Hematopoietic multipotent progenitor cell treated with erythropoietin and hydrocortisone succinate and interleukin-3 and kit ligand, for 6 days (in vitro differentiated cells): ENCODE measurements at regions not wholly inside any gene's neighbourhood (a gene's known extent, or its start where the extent isn't known, plus 50 kb on each side); places are given as distances from the start of the nearest gene placed in this dataset.
"Not testable (repeated sequence)": the region's sequence is repeated elsewhere in the genome, so short reads cannot be mapped to it uniquely, and the experiment has no call there.

Experiments used
- DNase-seq: peaks from one replicate; pipeline ENCODE4 v3.0.0-alpha.2; 2015

DNA sequence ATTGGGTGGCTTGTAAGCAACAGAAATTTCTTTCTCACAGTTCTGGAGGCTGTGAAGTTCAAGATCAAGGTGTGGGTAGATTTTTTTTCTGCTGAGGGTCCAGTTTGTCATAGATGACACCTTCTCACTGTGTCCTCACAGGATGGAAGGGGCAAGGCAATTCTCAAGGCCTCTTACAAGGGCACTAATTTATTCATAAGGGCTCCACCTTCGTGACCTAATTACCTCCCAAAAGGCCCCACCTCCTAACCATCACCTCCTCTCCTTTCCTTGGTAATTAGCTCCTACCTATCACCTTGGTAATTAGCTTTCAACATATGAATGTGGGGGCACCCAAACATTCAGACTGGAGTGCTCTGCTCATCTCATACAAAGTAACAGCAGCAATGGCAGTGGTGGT lies 92.3 kb upstream of the CD44 start:
- DNase-seq = no peak

DNA sequence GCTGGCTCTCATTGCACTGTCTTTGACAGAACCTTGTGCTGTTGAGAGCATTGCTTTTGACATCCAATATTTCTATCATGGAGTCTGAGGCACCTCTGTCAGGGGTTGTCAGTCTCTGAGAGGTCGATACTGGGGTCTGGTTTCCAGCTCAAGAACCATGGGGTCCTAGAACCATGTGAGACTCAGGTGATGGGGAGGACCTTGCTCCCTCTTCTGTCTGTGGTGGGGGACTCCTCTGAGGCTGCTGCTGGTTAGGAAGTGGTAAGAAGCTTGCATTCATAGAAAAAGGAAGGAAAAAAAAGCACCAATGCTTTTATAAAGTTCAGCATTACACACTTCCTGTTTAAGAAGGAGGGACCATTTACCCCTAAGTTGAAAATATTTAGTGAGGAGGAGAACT lies 91.8 kb upstream of the CD44 start:
- DNase-seq = peak; percentile 56

DNA sequence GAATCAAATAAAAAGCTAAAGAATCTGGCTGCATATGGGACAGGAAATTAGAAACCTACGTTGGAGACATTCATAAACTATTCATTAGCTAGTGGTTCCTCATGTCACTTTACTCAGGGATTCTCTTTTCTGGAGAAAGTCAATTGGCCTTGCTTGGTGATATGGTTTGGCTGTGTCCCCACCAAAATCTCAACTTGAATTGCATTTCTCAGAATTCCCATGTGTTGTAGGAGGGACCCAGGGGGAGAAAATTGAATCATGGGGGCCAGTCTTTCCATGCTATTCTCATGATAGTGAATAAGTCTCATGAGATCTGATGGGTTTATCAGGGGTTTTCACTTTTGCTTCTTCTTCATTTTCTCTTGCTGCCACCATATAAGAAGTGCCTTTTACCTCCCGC lies 91.2 kb upstream of the CD44 start:
- DNase-seq = no peak

DNA sequence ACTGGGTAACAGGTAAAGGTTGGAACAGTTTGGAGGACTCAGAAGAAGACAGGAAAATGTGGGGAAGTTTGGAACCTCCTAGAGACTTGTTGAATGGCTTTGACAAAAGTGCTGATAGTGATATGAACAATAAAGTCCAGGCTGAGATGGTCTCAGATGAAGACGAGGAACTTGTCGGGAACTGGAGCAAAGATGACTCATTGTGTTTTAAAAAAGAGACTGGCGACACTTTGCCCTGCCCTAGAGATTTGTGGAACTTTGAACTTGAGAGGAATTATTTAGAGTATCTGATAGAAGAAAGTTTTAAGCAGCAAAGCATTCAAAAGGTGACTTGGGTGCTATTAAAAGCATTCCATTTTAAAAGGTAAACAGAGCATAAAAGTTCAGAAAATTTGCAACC lies 90.6 kb upstream of the CD44 start:
- DNase-seq = not testable (repeated sequence)

DNA sequence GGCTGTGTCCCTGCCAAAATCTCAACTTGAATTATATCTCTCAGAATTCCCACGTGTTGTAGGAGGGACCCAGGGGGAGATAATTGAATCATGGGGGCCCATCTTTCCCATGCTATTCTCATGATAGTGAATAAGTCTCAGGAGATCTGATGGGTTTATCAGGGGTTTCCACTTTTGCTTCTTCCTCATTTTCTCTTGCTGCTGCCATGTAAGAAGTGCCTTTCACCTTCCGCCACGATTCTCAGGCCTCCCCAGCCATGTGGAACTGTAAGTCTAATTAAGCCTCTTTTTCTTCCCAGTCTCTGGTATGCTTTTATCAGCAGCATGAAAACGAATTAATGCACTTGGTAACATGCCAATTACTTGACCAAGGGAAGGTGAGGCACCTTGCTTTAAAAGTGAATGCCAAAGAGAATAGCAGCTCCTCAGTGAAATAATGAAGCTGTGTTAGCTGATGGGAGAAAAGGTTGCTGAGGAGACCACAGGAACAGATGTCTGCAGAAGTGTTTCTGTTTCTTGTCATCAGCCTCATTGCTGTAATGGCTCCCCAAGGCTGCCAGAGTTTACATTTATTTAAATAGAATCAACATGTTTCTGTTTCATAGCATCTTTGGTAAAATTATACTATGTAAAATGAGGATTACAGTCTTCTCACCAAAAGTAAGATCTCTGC lies 89.0 kb upstream of the CD44 start:
- no peak for DNase-seq

DNA sequence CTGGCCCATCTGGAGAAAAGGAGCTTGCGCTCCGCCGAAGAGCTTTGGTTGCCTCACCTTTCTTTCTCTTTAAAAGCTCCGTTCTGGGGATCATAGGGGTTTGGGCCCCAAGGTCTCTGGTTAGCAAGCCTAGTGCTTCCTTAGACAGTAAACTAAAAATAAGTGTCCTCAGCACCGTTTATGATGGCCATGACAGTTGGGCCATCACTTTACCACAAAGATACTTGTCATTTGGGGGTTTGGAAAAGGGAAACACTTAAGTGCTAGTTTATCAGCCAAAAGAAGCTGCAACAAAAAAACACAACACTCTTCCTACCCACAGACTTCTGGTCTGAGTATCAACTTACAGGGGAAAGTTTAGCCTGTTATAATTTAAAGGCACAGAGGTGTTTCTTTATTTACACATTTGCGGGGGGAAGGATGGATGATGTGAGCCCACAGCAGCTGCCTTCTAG lies 88.4 kb upstream of the CD44 start:
- DNase-seq = peak; percentile 75

DNA sequence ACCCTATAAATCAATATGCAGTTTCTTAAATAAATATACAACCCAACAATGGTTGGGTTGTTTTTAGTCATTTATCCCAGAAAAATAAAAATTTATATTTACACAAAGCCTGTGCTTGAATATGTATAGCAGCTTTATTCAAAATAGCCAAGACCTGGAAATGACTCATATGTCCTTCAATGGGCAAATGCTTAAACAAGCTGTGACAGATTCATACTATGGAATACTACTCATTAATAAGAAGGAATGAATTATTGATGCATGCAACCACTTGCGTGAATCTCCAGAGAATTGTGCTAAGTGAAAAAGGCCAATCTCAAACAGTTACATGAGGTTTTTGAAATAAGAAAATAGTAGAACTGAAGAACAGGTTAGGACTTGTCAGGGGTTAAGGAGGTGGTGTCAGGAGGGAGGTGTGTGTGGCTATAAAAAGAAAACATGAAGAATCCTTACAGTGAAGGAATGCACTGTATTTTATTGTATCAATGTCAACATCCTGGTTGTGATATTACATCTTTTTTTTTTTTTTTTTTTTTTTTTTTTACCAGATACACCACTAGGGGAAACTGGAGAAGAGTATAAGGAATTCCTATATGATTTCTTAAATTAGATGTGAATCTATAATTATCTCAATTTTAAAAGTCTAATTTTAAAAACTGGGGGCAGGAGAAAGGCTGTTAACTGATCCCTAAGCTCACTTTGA lies 82.4 kb upstream of the CD44 start:
- DNase-seq = no peak

DNA sequence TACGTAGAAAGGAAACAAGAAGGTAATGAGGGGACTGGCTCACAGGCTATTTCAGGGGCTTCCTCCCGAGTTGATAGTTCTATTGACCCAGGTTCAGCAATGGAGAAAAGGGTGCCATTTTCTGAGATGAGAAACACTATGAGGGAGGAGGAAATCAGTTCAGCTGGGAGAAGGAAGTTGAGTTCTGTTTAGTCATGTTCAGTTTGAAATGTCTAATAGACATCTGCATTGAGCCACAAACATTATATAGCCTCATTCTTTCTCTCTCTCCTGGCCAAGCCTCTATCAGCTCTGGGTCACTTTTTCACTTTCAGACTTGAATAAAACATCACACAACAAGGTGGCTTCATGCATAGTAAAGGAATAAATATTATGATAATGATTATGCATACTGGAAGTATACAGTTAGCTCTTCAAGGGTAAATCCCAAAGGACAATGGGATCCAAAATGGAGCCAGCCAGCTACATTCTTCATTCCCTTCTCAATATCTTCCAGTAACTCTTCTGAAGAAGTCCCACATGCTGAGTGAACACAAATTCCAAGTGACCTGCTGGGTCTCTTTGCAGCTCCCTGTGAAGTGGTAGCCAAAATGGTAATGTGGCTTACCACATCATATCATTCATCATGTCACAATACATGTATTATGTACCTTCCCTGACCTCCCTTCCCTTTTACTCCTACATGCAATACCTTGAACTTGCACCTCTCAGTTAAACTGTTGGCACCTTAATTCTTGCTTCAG lies 80.9 kb upstream of the CD44 start:
- DNase-seq = peak; percentile 36

DNA sequence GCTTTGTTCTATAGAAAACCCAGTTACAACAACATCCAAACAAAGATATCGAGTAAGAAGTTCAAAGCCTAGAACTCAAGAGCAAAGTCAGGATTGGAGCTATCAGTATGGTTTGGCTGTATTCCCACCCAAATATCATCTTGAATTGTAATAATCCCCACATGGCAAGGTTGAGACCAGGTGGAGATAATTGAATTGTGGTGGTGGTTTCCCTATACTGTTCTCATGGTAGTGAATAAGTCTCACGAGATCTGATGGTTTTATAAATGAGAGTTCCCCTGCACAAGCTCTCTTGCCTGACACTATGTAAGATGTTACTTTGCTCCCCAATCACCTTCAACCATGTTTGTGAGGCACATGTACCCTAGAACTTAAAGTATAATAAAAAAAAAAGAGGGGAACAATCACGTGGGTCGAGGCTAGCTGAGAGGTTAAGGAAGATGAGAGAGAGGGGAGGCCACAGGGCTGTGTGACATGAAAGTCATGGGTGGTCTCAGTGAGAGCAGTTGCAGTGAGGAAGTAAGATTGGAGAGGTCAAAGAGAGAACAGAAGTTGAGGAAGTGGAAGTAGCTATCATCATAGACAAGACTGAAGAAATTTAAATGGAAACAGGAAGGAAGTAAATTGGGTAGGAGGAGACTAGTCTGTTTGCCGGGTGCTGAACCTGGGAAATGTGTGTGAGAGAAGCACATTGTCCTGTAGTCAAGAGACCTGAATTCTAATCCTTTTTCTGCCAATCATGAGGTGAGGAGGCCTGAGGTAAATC lies 80.1 kb upstream of the CD44 start:
- DNase-seq = no peak

DNA sequence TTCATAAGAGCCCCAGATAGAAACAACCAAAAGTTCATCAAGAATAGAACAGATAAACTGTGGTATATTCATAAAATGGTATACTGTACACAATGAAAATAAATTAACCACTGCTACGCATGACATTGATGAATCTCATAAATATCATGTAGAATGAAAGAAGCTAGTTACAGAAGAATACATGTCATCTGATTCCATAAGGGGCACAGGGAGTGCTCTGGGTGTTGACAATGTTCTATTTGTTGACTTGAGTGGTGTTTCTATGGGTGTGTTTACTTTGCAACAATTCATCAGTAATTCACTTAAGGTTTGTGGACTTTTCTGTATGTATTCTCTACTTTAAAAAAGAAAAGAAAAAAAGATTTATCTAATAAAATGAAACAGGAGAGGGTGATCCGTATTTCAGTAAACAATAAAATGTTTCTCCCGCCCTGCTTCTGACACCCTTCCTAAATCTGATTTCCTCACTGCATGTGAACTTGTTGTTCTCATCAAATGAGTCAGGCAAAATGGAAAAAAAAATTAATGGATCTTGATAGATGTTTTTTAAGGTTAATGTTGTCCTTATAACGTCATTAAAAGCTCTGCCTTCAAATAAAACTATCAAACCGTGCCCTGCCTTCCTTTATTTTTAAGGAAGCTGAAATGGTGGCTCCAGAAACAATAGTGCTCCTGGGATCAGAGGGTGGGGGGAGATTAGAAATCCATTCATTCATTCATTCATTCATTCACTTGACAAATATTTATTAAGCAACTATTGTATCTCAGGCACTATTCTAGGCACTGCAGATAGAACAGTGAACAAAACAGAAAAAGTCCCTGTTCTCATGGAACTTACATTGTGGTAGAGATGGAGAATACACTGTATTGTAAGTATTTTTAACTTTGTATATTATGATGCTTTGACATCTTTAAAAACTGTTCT lies 77.2 kb upstream of the CD44 start:
- DNase-seq = no peak

DNA sequence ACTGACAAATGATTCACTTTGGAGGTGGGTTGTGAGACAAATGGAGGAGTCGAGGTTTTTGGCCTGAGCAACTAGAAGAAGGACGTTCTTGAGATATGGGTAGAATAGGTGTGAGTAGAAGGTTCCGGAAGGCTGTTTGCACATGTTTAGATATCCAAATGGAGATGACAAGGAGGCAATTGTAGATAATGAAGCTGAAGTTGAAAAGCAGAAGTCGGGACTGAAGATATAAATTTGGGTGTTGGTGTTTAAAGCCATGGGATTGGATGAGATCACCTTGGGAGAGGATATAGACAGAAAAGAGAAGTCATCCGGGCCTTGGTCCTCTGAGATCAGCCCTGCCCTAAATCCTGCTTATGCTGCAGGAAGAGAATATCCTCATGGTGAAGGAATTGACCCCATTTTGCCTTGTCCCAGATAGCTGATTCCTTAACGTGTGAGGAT lies 75.5 kb upstream of the CD44 start:
- peak; percentile 21 for DNase-seq

DNA sequence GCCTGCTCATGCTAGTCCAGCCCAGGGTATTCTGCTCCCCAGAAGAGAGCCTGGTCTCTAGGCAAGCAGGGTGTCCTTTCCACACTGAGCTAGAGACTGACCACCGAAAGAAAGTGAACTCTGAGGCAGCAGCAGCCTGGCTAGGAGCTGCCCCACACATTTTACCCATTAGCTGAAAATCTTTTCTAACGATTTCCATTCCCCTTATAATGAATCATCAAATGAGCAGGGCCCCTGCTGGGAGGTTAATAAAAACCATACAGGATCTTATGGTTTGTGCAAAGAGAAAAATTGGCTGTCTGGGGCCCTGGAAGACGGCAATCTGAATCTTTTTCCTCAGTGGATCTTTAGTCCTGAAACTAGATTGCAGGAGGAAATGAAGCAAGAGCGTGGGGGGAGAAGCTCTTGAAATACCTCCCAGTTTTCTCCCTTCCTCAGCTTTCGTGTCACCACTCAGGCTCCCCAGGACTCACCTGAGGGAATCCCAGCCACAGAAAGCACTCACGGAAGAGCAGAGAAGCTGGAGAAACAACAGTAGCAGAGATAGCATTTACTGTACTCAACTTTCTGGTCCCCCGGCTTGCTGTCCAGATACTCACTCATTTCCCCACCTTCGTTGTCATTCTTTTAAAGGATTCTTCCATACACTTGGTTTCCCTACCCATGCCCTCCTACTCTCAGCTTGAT lies 74.7 kb upstream of the CD44 start:
- DNase-seq = no peak

DNA sequence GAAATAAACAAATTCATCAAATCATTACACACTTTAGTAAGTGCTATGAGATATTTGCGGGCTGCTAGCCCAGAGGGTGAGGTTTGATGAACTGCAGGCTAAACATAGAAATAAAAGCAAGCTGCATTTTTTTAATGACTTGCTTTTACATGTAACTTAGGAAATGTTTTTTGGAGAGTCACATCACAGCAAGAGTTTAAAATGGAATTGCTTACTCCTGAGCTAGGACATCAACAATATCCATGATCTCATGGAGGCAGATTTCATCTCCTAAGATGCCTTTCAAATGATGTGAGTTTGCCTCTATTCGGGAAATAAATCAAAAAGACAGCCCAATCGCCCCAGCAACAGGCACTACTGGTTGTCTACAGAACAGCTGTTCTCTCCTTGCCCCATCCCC lies 73.4 kb upstream of the CD44 start:
- DNase-seq = no peak

DNA sequence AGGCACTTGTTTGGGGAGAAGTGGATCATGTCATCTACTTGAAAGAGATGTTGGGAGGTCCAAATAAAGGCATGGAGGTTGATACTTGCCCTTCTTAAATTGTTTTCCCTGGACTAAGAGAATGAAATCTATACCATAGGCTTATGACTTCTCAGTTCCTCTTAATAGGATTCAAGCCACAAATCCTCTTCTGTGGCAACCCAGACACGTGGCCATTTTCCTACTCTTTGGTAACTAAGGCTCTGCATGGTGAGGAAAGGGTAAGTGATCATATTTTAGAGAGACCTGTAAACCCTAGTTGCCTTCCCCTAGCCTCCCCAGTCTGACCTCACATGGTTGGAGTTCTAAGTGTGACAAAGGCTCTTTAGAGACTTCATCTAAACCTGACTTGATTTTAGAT lies 72.9 kb upstream of the CD44 start:
- DNase-seq = no peak

DNA sequence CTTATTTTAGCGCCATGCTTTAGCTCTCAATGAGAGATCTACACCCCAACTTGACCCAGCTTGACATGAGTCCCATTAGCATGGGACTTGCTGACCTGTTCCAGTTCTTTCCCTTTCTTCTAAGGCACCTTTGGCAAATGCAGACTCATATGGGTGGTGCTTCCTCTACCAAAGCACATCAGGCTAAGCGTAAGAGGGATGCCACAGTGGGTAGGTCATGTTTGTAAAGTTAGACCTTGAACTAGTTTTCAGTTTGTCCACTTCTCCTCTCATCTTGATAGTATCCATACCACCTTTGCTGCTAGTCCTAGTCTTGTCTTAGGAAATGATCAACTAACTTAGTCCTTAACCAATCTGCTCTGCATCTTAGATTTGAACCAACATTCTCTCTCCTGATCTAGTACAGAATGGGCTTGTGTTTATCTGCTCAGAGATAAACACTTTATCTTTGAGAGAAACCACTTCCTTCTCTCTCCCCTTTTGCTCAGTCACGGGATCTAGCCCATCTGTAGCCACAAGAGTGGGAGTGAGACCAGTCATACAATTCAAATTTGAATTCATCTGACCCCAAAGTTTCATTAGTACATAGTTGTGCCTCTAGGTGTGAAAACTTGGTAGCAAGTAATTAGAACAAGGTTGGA lies 72.1 kb upstream of the CD44 start:
- peak; percentile 70 for DNase-seq

DNA sequence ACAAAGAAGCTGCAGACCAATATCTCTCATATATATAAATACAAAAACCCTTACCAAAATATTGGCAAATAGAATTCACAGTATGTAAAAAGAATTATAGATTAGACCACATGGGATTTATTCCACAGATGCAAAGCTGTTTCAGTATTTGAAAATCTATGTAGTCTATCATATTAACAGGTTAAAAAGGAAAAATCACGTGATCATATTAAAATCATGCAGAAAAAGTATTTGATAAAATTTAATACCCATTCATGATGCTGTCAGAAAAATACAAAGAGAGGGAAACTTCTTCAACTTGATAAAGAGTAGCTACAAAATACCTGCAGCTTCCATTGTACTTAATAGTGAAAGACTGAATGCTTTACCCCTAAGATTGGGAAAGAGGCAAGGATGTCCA lies 67.2 kb upstream of the CD44 start:
- DNase-seq = no peak

DNA sequence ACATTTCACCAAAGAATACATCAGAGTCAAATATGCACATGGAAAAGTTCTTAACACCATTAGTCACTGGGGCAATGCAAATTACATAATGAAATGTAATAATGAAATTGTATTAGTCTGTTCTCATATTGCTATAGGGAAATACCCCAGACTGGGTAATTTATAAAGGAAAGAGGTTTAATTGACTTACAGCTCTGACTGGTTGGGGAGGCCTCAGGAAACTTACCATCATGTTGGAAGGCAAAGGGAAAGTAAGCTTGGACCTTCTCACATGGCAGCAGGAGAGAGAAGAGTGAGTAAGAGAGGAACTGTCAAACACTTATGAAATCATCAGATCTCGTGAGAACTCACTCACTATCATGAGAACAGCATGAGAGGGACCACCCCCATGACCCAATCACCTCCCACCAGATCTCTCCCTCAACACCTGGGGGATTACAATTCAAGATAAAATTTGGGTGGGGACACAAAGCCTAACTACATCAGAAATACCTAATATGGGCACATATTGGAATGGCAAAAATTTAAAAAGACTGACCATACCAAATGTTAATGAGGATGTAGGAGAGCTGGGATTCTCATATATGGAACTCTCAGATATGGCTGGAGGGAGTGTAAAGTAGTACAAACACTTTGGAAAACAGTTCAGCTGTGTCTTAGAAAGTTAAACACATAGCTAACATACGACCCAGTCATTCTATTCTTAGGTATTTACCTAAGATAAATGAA lies 65.1 kb upstream of the CD44 start:
- DNase-seq = no peak

DNA sequence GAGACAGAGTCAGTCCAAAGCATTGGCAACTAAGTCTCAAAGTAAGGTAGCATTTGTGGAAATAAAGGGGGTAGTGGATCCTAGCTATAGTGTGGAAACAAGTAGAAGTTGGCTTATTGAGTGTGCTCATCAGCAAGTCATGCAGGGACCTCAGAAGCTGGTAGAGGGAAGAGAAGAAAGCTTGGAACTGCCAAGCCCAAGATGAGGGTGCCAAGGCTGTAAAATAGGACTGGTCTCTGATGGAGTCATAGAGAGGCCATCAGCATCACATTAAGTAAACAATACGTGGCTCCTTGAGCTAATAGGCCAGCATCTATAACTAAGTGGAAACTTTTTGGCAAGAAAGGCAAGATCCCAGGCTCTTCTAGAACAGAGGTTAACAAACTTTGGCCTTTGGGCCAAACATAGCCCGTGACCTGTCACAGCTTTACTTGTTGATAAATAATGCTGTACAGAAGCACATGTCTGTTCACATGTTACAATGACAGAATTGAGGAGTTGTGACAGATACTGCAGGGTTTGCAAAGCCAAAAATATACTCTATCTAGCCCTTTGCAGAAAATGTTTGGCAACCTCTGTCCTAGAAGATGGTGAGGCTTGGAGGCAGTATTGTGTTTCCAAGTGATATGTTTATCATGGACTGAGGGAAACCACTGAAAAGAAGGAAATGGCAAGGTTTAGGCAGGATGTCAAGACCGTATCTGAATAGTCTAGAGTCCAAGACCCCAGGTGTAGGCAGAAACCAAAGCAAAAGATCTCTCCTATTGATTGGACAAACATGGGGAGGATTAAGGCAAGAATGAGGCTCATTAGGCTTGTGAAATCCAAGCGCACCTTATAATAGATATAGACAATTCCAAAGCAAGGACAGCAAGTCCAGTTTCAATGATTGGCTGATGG lies 62.5 kb upstream of the CD44 start:
- DNase-seq = no peak
